ENCODE measurements at regions not wholly inside any gene's neighbourhood (a gene's known extent, or its start where the extent isn't known, plus 50 kb on each side); places are given as distances from the start of the nearest gene placed in this dataset.
A peak's percentile ranks its signal among the peaks of the same experiment; 100 is the strongest.

DNA sequence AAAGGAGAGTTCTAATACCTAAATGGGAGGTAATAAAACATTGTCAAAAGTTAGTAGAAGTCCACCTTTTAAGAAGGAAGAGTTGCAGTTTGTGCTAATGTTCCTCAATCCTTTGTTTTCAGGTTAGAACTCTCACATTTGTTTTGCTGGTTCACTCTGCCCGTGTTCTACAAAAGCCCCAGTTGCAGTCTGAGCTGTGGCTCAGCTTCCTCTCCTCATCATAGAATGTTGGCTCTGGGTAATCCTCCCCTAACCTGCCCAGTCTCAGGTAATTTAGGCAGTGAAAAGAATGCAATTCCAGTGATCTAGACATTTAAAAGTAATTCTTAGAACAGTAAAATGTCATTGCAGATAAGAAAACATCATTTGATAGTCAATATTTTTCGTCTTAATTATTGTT is 1410.4 kb upstream of the ZEB2 start:
- POLR2A ChIA-PET: no interaction called here
- intact Hi-C loops (cut with micrococcal nuclease): no loop called here
- TF ChIP-seq, protein P1, sequence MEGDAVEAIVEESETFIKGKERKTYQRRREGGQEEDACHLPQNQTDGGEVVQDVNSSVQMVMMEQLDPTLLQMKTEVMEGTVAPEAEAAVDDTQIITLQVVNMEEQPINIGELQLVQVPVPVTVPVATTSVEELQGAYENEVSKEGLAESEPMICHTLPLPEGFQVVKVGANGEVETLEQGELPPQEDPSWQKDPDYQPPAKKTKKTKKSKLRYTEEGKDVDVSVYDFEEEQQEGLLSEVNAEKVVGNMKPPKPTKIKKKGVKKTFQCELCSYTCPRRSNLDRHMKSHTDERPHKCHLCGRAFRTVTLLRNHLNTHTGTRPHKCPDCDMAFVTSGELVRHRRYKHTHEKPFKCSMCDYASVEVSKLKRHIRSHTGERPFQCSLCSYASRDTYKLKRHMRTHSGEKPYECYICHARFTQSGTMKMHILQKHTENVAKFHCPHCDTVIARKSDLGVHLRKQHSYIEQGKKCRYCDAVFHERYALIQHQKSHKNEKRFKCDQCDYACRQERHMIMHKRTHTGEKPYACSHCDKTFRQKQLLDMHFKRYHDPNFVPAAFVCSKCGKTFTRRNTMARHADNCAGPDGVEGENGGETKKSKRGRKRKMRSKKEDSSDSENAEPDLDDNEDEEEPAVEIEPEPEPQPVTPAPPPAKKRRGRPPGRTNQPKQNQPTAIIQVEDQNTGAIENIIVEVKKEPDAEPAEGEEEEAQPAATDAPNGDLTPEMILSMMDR (IDR thresholded peaks at IDR 0.05; ENCODE audit: unreplicated experiment): no peak
- H3K27ac Mint-ChIP-seq (ENCODE audit: low read depth, unreplicated experiment): no peak overlapping the region
- H3K36me3 Mint-ChIP-seq (ENCODE audit: insufficient read depth, unreplicated experiment): no peaks in the 10 kb centered on the region
- H3K27me3 Mint-ChIP-seq (ENCODE audit: insufficient read depth, unreplicated experiment): no peaks in the 10 kb centered on the region
- no peak overlapping the region for H3K4me3 Mint-ChIP-seq (ENCODE audit: unreplicated experiment)
- H3K9me3 Mint-ChIP-seq (ENCODE audit: unreplicated experiment): no peaks in the 10 kb centered on the region
- no peak for DNase-seq (ENCODE audit: unreplicated experiment)
- CTCF ChIA-PET: no interaction called here
- BruUV-seq (replicated peaks): no TSS peak
- no peaks in the 10 kb centered on the region for H3K4me1 Mint-ChIP-seq (ENCODE audit: insufficient read depth, unreplicated experiment)

DNA sequence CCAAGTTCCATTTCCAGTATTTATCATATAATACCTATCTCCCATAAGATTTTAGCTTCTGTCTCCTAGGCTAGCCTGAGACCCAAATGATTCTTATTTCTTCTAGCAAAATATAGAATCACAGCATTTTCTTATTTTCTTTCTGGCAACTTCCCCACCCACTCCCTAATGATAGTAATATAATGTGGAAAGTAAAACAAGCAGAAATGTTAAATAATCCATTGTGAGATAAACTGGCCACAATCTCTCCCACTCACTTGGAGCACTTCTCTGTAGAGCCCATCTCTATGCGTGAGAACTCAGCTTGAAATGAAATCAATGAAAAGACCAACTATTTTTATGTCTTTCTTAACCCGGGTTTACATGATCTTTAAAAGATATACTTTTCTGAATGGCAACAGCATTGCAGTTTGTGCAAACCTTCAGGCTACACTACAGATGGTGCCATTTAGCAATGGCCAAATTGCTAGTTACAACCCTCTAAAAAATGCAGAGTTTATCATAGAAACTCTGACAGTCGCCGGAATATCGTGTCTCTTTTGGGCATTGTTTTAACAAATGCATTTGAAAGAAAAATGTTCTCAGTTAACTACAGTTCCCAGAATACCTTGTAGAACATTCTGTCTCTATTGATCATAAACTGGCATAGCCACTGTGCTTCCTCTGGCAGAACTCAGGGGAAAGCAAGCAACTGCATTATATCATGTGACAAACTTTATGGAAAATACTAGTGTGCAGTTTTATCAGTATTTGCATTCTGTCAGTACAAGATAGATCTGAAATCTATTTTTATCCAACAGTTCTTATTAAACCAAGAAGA is 1407.4 kb upstream of the ZEB2 start:
- no peaks in the 10 kb centered on the region for H3K9me3 Mint-ChIP-seq (ENCODE audit: unreplicated experiment)
- intact Hi-C loops (cut with micrococcal nuclease): no loop called here

DNA sequence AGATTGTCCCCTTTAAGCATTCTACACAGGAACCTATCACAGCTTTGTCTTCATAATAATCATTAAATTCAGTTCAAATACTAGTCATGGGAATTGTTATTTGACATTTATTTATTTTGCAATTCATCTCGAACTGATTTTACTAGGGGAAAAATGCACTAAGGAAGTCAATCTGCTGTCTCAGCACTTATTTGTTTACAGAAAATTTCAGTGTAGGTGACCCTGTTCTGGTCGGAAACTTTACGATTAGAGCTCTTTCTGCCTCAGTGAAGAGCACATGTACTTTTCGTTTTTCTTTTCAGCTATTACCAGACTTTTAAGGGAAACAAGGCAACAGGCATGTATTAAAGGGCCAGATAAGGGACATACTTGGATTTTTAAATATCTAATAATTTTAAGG is 1405.7 kb upstream of the ZEB2 start:
- DNase-seq (ENCODE audit: unreplicated experiment): no peak
- Mint-ChIP-seq H3K27me3 (ENCODE audit: insufficient read depth, unreplicated experiment) (no peaks in the 10 kb centered on the region), H3K4me1 (ENCODE audit: insufficient read depth, unreplicated experiment) (no peaks in the 10 kb centered on the region), H3K9me3 (ENCODE audit: unreplicated experiment) (no peaks in the 10 kb centered on the region), H3K36me3 (ENCODE audit: insufficient read depth, unreplicated experiment) (no peaks in the 10 kb centered on the region), H3K4me3 (ENCODE audit: unreplicated experiment) (no peak overlapping the region), H3K27ac (ENCODE audit: low read depth, unreplicated experiment) (no peak overlapping the region)
- no TSS peak for BruUV-seq (replicated peaks)
- TF ChIP-seq, protein P1 (IDR thresholded peaks at IDR 0.05; ENCODE audit: unreplicated experiment): no peak
- ChIA-PET POLR2A (no interaction called here), CTCF (interaction anchor here (0.5 kb wide), 1 partner anchor 637 kb away, joined by 3 read pairs; no protein-coding TSS in a partner anchor)
- intact Hi-C loops (cut with micrococcal nuclease): no loop called here

More for the DNA sequence above, 1407.4 kb upstream of the ZEB2 start:
- ChIA-PET CTCF (no interaction called here), POLR2A (interaction anchor here (0.6 to 0.7 kb wide), 2 partner anchors 9 to 172 kb away, joined by 3 read pairs; no protein-coding TSS in a partner anchor)
- Mint-ChIP-seq H3K4me3 (ENCODE audit: unreplicated experiment) (no peak overlapping the region), H3K4me1 (ENCODE audit: insufficient read depth, unreplicated experiment) (no peaks in the 10 kb centered on the region), H3K36me3 (ENCODE audit: insufficient read depth, unreplicated experiment) (no peaks in the 10 kb centered on the region), H3K27ac (ENCODE audit: low read depth, unreplicated experiment) (no peak overlapping the region), H3K27me3 (ENCODE audit: insufficient read depth, unreplicated experiment) (no peaks in the 10 kb centered on the region)
- BruUV-seq (replicated peaks): no TSS peak
- DNase-seq (ENCODE audit: unreplicated experiment): no peak
- TF ChIP-seq, protein P1 (IDR thresholded peaks at IDR 0.05; ENCODE audit: unreplicated experiment): no peak

DNA sequence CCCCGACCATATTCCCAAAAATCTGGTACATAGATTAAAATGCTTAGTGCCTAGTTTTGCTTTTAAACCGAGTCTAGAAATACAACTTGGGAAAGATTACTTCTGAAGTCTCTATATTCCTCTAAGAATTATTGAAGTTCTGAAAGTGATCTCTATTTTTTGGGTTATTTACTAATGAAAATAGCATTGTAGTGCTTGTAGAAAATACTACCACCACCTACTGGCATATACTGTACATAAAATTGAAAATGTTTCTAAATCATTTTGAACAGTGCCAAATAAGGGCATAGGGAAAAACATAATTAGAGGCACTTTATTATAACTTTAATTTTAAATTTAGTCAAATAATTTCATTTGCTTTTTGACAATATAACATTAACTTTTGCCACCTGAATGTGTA is 1399.6 kb upstream of the ZEB2 start:
- H3K9me3 Mint-ChIP-seq (ENCODE audit: unreplicated experiment): no peaks in the 10 kb centered on the region
- no peaks in the 10 kb centered on the region for H3K4me1 Mint-ChIP-seq (ENCODE audit: insufficient read depth, unreplicated experiment)
- intact Hi-C loops (cut with micrococcal nuclease): loop anchor here (10.0 kb wide), 1 partner anchor 165 kb away; no protein-coding TSS in a partner anchor
- CTCF ChIA-PET: interaction anchor here (0.9 to 2.9 kb wide), 2 partner anchors 9 to 12 kb away, joined by 3 to 8 read pairs; no protein-coding TSS in a partner anchor
- POLR2A ChIA-PET: interaction anchor here (0.7 kb wide), 1 partner anchor 11 kb away, joined by 3 read pairs; no protein-coding TSS in a partner anchor
- H3K36me3 Mint-ChIP-seq (ENCODE audit: insufficient read depth, unreplicated experiment): no peaks in the 10 kb centered on the region
- BruUV-seq (replicated peaks): no TSS peak
- H3K4me3 Mint-ChIP-seq (ENCODE audit: unreplicated experiment): no peak overlapping the region
- DNase-seq (ENCODE audit: unreplicated experiment): no peak
- no peak overlapping the region for H3K27ac Mint-ChIP-seq (ENCODE audit: low read depth, unreplicated experiment)
- H3K27me3 Mint-ChIP-seq (ENCODE audit: insufficient read depth, unreplicated experiment): no peaks in the 10 kb centered on the region
- TF ChIP-seq, protein P1 (IDR thresholded peaks at IDR 0.05; ENCODE audit: unreplicated experiment): peak; percentile 22

All from MCF 10A (cell line).